K562 (cell line): ENCODE measurements at regions not wholly inside any gene's neighbourhood (a gene's known extent, or its start where the extent isn't known, plus 50 kb on each side); places are given as distances from the start of the nearest gene placed in this dataset.

Experiments
- ATAC-seq: fragments of 200-7000 bp; cut with Tn5 transposase; 3 replicates; pipeline ENCODE4 v1.9.1; 2020; ENCODE audit warnings: moderate library complexity
- BruUV-seq: library from RNA; stranded (reverse); fragments of 400-500 nt; replicated peaks from 2 replicates; lab custom pipeline; 2021; lab: Mats Ljungman, UMichigan
- CTCF ChIA-PET: fragments of 300-600 bp; formaldehyde crosslinking; extraction: SDS; loops from one replicate; lab custom pipeline; 2021; ENCODE audit warnings: low intra/inter-chr PET ratio; lab: Yijun Ruan, JAX
- POLR2A ChIA-PET: fragments of 300-600, 350-650 bp; sonication (Branson Sonifier 250); formaldehyde crosslinking; extraction: SDS; loops from one replicate; lab custom pipeline; 2021; ENCODE audit warnings: antibody characterized with exemption, inconsistent platforms; lab: Yijun Ruan, JAX
- DNase-seq, 4 experiments: peaks; one replicate each; pipeline versions ENCODE4 v3.0.0 to v3.0.0-alpha.2; 2011 to 2018; ENCODE audit warnings: low spot score in 3 of 4, mixed read lengths in 3 of 4; ENCODE audit errors: extremely low read depth in 1 of 4
- FAIRE-seq: peaks from 2 replicates; lab custom pipeline; 2011; peaks lifted over from hg19 to GRCh38; lab: Jason Lieb, UNC
- H2AFZ ChIP-seq: 2 replicates; pipeline ENCODE4 v1.6.0; 2011; ENCODE audit warnings: low read depth, low read length, control low read depth, inconsistent platforms
- H3K27ac ChIP-seq: fragments of 200-600 bp; 3 replicates; pipeline ENCODE4 v1.8.0; 2011; ENCODE audit warnings: low read depth, mild to moderate bottlenecking, control low read depth, inconsistent platforms, low read length, moderate library complexity, mixed read lengths; ENCODE audit errors: extremely low read depth
- H3K27me3 ChIP-seq, 2 experiments: fragments of 300-600 bp in 1 of 2; 2 replicates in 1 of 2; 3 replicates in 1 of 2; pipeline versions ENCODE4 v1.6.0 to v1.8.0; 2011; ENCODE audit warnings: inconsistent platforms in 2 of 2, low read length in 2 of 2, mild to moderate bottlenecking in 1 of 2, mixed read lengths in 1 of 2, moderate library complexity in 1 of 2; ENCODE audit not compliant: control insufficient read depth in 2 of 2, insufficient read depth in 2 of 2
- H3K36me3 ChIP-seq: fragments of 300-600 bp; 3 replicates; pipeline ENCODE4 v1.8.0; 2011; ENCODE audit warnings: mild to moderate bottlenecking, low read length, inconsistent platforms; ENCODE audit not compliant: control insufficient read depth, insufficient read depth
- H3K4me1 ChIP-seq, 2 experiments: fragments of 200-600 bp in 1 of 2; replicated peaks in 1 of 2; 2 replicates in 1 of 2; 3 replicates in 1 of 2; pipeline versions ENCODE4 v1.5.1 to v1.8.0; 2011; ENCODE audit warnings: inconsistent platforms in 2 of 2, low read length in 2 of 2, mild to moderate bottlenecking in 1 of 2, mixed read lengths in 1 of 2, moderate library complexity in 1 of 2; ENCODE audit not compliant: control insufficient read depth in 2 of 2, insufficient read depth in 2 of 2
- H3K4me2 ChIP-seq: 2 replicates; pipeline ENCODE4 v1.6.1; 2011; ENCODE audit warnings: low read length, control low read depth, inconsistent platforms, mixed read lengths; ENCODE audit not compliant: insufficient read depth
- H3K4me3 ChIP-seq: fragments of 200-600 bp; sonication (generic), shearing (Covaris generic); 2 replicates; pipeline ENCODE4 v1.5.1; 2016; ENCODE audit warnings: control low read depth, inconsistent platforms
- H3K79me2 ChIP-seq: fragments of 200-600 bp; 3 replicates; pipeline ENCODE4 v1.8.0; 2011; ENCODE audit warnings: low read length, inconsistent platforms; ENCODE audit not compliant: control insufficient read depth, insufficient read depth
- H3K9ac ChIP-seq, 2 experiments: 2 replicates each; pipeline versions ENCODE4 v1.6.0 to v1.6.1; 2011; ENCODE audit warnings: low read depth in 2 of 2, low read length in 2 of 2, control low read depth in 1 of 2, inconsistent platforms in 1 of 2, mild to moderate bottlenecking in 1 of 2, mixed read lengths in 1 of 2; ENCODE audit not compliant: insufficient read depth in 1 of 2
- H3K9me1 ChIP-seq: one replicate; pipeline ENCODE4 v1.6.0; 2011; ENCODE audit warnings: inconsistent platforms, mild to moderate bottlenecking, low read length, moderate library complexity; ENCODE audit not compliant: control insufficient read depth, insufficient read depth
- H3K9me3 ChIP-seq: replicated peaks from 2 replicates; pipeline ENCODE4 v1.5.1; 2011; ENCODE audit warnings: low read depth, low read length, inconsistent platforms; ENCODE audit not compliant: control insufficient read depth, insufficient read depth
- H4K20me1 ChIP-seq: replicated peaks from 2 replicates; pipeline ENCODE4 v1.6.1; 2011; ENCODE audit warnings: low read length, inconsistent platforms, mixed read lengths; ENCODE audit not compliant: control insufficient read depth, insufficient read depth
- BMI1 ChIP-seq: fragments of 150-350 bp; IDR thresholded peaks from 2 replicates; pipeline ENCODE4 v1.6.1; 2014; ENCODE audit warnings: low read length
- ETV5 ChIP-seq: sonication (generic); formaldehyde crosslinking; IDR thresholded peaks from 2 replicates; pipeline ENCODE4 v1.4.0; 2020; ENCODE audit warnings: low read depth, mild to moderate bottlenecking, missing genetic modification reagents
- KAT2B ChIP-seq: IDR thresholded peaks from one replicate; pipeline ENCODE4 v1.6.1; 2012; ENCODE audit warnings: low read depth, mild to moderate bottlenecking, control low read depth, inconsistent platforms, low read length, moderate library complexity
- PHTF2 ChIP-seq: fragments of 250-450 bp; sonication (Bioruptor Pico); IDR thresholded peaks from 2 replicates; pipeline ENCODE4 v1.5.0; 2021; ENCODE audit warnings: mild to moderate bottlenecking
- RHOXF2B ChIP-seq: fragments of 250-450 bp; sonication (Bioruptor Pico); conservative IDR thresholded peaks from 2 replicates; pipeline ENCODE4 v1.5.1; 2021
- SETDB1 ChIP-seq: IDR thresholded peaks from one replicate; pipeline ENCODE4 v1.6.1; 2012; ENCODE audit warnings: low read length, control low read depth, inconsistent platforms
- SMC3 ChIP-seq: conservative IDR thresholded peaks from 2 replicates; pipeline ENCODE4 v1.6.1; 2011; ENCODE audit warnings: low read depth, low read length, improper control_type of control experiment; ENCODE audit not compliant: insufficient read depth
- UBTF ChIP-seq, 2 experiments: IDR thresholded peaks; 2 replicates each; pipeline ENCODE4 v1.6.1; 2012; ENCODE audit warnings: improper control_type of control experiment in 2 of 2, low read depth in 2 of 2, low read length in 2 of 2, borderline replicate concordance in 1 of 2
- WGBS: fragments of 100-300 bp; shearing (Covaris generic); methylation state at CpG from one replicate; pipeline ENCODE4 v1.1.6; 2016; ENCODE audit warnings: low coverage, mixed read lengths; ENCODE audit not compliant: insufficient coverage; ENCODE audit errors: missing lambda C conversion rate; 5-methylcytosine and 5-hydroxymethylcytosine counted together
- in situ Hi-C: fragments of 300-500 bp; cut with MboI; formaldehyde crosslinking; loops from 4 replicates; pipeline ENCODE4 v1.15.0; 2018; ENCODE audit warnings: inconsistent platforms, mixed read lengths
- intact Hi-C: fragments of 100-400 bp; cut with micrococcal nuclease; formaldehyde crosslinking; loops from 2 replicates; pipeline ENCODE4 v1.14.2; 2022
- TF ChIP-seq, protein P1 (sequence below): fragments of 250-450 bp; sonication (Bioruptor Pico); IDR thresholded peaks from 2 replicates; pipeline ENCODE4 v1.4.0; 2020; ENCODE audit warnings: mild to moderate bottlenecking

DNA sequence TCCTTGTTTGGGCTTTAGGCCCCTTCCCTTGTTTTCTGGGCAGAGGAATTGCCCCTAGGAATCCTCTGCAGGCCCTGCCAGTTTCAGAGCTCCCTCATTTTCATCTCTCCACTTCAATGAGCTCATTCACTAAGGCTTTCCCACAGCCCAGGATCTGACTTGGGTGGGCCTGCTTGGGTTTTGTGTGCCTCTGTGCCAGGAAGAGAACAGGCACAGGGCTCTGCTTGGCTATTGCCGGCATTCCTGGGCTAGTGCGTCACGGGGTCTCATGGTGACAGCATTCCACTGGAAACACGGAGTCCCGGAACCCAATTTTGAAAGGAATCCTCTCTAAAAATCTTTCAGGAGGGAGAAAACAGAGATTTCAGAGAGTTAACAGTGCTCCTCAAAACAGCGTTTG, 150.5 kb downstream of the VCX3A start:
- in situ Hi-C loops, result no loop called here
- BruUV-seq, result no TSS peak
- CTCF ChIA-PET, result no interaction called here

DNA sequence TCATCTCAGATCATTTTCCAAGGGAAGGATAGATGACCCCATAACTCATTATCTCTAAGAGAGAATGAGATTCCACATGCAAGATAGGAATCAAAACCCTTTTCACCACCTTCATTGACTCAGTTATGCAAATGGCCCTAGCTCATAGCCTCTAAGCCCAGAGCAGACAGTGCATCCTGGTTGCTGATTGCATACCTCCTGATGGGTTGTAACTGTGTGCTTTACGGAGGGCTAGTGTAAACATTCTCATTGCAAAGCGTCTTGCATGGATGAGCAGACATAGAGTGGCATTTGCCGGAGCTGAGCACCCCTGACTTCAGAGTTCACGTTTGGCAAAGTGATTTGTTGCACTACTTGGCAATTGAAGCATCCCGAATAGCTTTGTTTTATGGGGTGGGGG, 151.0 kb downstream of the VCX3A start:
- Histone ChIP-seq H3K9me3 (no peaks in the 10 kb centered on the region), H3K79me2 (no peaks in the 10 kb centered on the region), H3K9me1 (no peaks in the 10 kb centered on the region), H3K4me3 (no peak overlapping the region), H3K27me3 (no peaks in the 10 kb centered on the region), H3K36me3 (no peaks in the 10 kb centered on the region), H2AFZ (no peak overlapping the region), H4K20me1 (no peaks in the 10 kb centered on the region), H3K4me2 (no peak overlapping the region), H3K27ac (no peak overlapping the region), H3K4me1 (no peaks in the 10 kb centered on the region), H3K9ac (no peak overlapping the region)
- POLR2A ChIA-PET, result no interaction called here
- in situ Hi-C loops, result no loop called here
- DNase-seq, result no peak
- no peak for FAIRE-seq
- no peak for ATAC-seq
- intact Hi-C loops, result no loop called here
- 4% methylated on average over 4 of the region's 5 CpGs for WGBS
- CTCF ChIA-PET, result no interaction called here
- BruUV-seq, result no TSS peak
- TF ChIP-seq BMI1, result no peak
- TF ChIP-seq KAT2B, result no peak
- TF ChIP-seq PHTF2 (CRISPR knock-in tag), result no peak
- TF ChIP-seq SETDB1, result no peak
- TF ChIP-seq ETV5 (CRISPR knock-in tag), result no peak
- TF ChIP-seq RHOXF2B (CRISPR knock-in tag), result no peak
- no peak for TF ChIP-seq UBTF (IDR thresholded peaks at IDR 0.05; ENCODE audit: borderline replicate concordance in 1 of 2, low read depth in 2 of 2, low read length in 2 of 2)
- TF ChIP-seq, protein P1, sequence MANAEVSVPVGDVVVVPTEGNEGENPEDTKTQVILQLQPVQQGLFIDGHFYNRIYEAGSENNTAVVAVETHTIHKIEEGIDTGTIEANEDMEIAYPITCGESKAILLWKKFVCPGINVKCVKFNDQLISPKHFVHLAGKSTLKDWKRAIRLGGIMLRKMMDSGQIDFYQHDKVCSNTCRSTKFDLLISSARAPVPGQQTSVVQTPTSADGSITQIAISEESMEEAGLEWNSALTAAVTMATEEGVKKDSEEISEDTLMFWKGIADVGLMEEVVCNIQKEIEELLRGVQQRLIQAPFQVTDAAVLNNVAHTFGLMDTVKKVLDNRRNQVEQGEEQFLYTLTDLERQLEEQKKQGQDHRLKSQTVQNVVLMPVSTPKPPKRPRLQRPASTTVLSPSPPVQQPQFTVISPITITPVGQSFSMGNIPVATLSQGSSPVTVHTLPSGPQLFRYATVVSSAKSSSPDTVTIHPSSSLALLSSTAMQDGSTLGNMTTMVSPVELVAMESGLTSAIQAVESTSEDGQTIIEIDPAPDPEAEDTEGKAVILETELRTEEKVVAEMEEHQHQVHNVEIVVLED (CRISPR knock-in tag), result no peak

More for the DNA sequence above, 150.5 kb downstream of the VCX3A start:
- Histone ChIP-seq H3K4me2 (no peak overlapping the region), H3K27me3 (no peaks in the 10 kb centered on the region), H3K9ac (no peak overlapping the region), H3K9me1 (no peaks in the 10 kb centered on the region), H3K27ac (no peak overlapping the region)
- no peak for DNase-seq
- no peak for ATAC-seq
- WGBS, result 0% methylated on average over 1 of the region's 6 CpGs
- intact Hi-C loops, result no loop called here
- no peak for TF ChIP-seq SMC3
- TF ChIP-seq, all 486 proteins: peak for 0
- H3K9me3 ChIP-seq, result no peaks in the 10 kb centered on the region
- H3K4me1 ChIP-seq, result no peaks in the 10 kb centered on the region
- POLR2A ChIA-PET, result no interaction called here
- H3K36me3 ChIP-seq, result no peaks in the 10 kb centered on the region
- no peak overlapping the region for H2AFZ ChIP-seq
- H3K4me3 ChIP-seq, result no peak overlapping the region
- H4K20me1 ChIP-seq, result no peaks in the 10 kb centered on the region
- no peaks in the 10 kb centered on the region for H3K79me2 ChIP-seq
- no peak for FAIRE-seq
